Nephron (organoid): ENCODE measurements at regions not wholly inside any gene's neighbourhood (a gene's known extent, or its start where the extent isn't known, plus 50 kb on each side); places are given as distances from the start of the nearest gene placed in this dataset.

Source experiments
- H3K27ac Mint-ChIP-seq, 3 experiments: 2 replicates each; pipeline ENCODE4 v1.8.0; 2020; ENCODE audit warnings: mixed read lengths in 3 of 3, mild to moderate bottlenecking in 2 of 3, moderate library complexity in 1 of 3
- H3K27me3 Mint-ChIP-seq: 2 replicates; pipeline ENCODE4 v1.8.0; 2021; ENCODE audit warnings: low read depth, mild to moderate bottlenecking, moderate library complexity, mixed read lengths
- H3K36me3 Mint-ChIP-seq: 2 replicates; pipeline ENCODE4 v1.8.0; 2020; ENCODE audit warnings: low read depth, mixed read lengths
- H3K4me1 Mint-ChIP-seq: 2 replicates; pipeline ENCODE4 v1.8.0; 2020; ENCODE audit warnings: mixed read lengths
- H3K4me3 Mint-ChIP-seq, 3 experiments: 2 replicates each; pipeline ENCODE4 v1.8.0; 2020; ENCODE audit warnings: mild to moderate bottlenecking in 3 of 3, mixed read lengths in 3 of 3, moderate library complexity in 2 of 3
- H3K9me3 Mint-ChIP-seq: 2 replicates; pipeline ENCODE4 v1.8.0; 2020; ENCODE audit warnings: mixed read lengths
- CTCF ChIP-seq, 3 experiments: fragments of 200-600 bp; sonication (generic); IDR thresholded peaks; one replicate each; pipeline ENCODE4 v1.5.0; 2021; ENCODE audit warnings: antibody characterized with exemption in 3 of 3; ENCODE audit not compliant: unreplicated experiment in 3 of 3

DNA sequence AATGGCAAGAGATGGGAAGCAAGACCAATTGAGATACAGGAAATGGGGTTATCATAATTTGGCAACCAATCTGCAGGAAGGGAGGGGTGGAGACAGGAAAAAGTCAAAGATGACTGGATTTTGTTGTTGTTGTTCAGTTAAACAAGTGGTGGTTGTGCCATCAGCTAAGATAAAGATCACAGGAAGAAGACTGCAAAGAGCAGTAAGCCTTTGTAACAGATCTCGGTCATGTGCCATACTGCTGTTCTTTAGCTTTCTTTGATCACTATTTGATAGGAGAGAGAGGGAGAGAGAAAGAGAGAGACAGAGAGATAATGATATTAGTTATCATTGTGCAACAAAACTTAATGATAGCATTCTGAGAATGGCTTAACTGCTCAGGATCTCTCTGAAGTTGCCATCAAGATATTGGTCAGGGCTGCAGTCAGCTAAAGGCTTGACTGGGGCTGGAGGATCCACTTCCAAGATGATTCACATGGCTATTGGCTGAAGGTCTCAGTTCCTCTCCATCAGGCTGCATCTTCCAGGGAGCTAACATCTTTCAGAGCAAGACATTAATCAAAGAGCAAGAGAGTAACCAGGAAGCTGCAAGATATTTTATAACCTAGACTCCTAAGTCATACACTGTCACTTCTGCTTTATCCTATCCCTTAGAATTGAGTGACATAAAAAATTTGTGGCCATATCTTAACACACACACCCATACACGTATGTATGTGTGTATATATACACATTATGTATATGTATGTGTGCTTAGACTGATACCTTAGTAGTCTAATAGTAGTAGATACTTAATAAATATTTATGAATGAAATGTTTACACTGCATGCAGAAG, 405.0 kb downstream of the SHISA9 start:
- H3K27me3 Mint-ChIP-seq = no peaks in the 10 kb centered on the region
- H3K36me3 Mint-ChIP-seq = no peaks in the 10 kb centered on the region
- no peak for TF ChIP-seq CTCF (IDR thresholded peaks at IDR 0.05; ENCODE audit: unreplicated experiment in 3 of 3)
- H3K9me3 Mint-ChIP-seq = no peaks in the 10 kb centered on the region
- no peak overlapping the region for H3K27ac Mint-ChIP-seq
- no peaks in the 10 kb centered on the region for H3K4me1 Mint-ChIP-seq
- H3K4me3 Mint-ChIP-seq = no peak overlapping the region

GRCh38 chr16:13307255-13307654, 405.9 kb downstream of the SHISA9 start:
- Mint-ChIP-seq H3K9me3 (no peaks in the 10 kb centered on the region), H3K27ac (no peak overlapping the region), H3K4me1 (no peaks in the 10 kb centered on the region), H3K36me3 (no peaks in the 10 kb centered on the region), H3K27me3 (no peaks in the 10 kb centered on the region), H3K4me3 (no peak overlapping the region)
- no peak for TF ChIP-seq CTCF (IDR thresholded peaks at IDR 0.05; ENCODE audit: unreplicated experiment in 3 of 3)

GRCh38 chr16:13307851-13308250, 406.5 kb downstream of the SHISA9 start:
- Mint-ChIP-seq H3K36me3 (no peaks in the 10 kb centered on the region), H3K27me3 (no peaks in the 10 kb centered on the region), H3K9me3 (no peaks in the 10 kb centered on the region), H3K4me1 (no peaks in the 10 kb centered on the region), H3K27ac (no peak overlapping the region), H3K4me3 (no peak overlapping the region)
- TF ChIP-seq CTCF (IDR thresholded peaks at IDR 0.05; ENCODE audit: unreplicated experiment in 3 of 3) = no peak

DNA sequence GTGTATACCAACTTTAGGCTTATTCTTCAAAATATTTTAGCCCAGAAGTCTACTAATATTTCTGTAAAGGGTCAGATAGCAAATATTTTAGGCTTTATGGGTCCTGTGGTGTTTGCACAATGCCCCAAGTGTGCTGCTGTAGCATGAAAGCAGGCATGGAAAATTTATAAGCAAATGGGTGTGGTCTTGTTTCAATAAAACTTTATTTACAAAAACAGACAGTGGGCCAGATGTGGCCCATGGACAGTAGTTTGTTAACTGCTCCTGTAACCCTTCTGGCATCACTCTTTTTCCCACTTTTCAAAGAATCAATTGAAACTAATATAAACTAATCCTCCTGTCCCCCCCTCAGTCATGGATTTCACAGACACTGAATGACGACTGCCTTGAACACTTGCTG, 410.7 kb downstream of the SHISA9 start:
- Mint-ChIP-seq H3K36me3 (no peaks in the 10 kb centered on the region), H3K27me3 (no peaks in the 10 kb centered on the region), H3K27ac (no peak overlapping the region), H3K9me3 (no peaks in the 10 kb centered on the region), H3K4me1 (no peaks in the 10 kb centered on the region), H3K4me3 (no peak overlapping the region)
- TF ChIP-seq CTCF (IDR thresholded peaks at IDR 0.05; ENCODE audit: unreplicated experiment in 3 of 3) = no peak

DNA sequence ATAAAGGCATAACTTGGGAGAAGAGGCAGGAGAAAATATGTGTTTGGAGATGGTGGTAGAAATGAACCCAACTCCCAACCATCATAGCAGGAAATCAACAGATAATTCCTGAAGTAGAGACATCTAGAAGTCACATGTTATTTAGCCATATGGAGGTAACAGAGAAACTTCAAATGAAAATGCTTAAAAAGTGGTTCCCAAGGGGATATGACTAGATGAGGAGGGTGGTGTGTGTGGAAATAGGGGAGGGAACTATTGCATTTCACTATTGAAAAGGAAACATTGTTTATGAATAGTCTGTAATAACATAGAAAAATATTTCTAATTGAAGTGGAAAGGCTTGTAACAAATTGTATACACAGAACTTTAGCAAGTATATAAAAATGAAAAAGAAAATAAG, 412.0 kb downstream of the SHISA9 start:
- Mint-ChIP-seq H3K27ac (no peak overlapping the region), H3K9me3 (no peaks in the 10 kb centered on the region), H3K27me3 (peaks cover 5% of the 10 kb centered on the region), H3K36me3 (no peaks in the 10 kb centered on the region), H3K4me1 (no peaks in the 10 kb centered on the region), H3K4me3 (no peak overlapping the region)
- TF ChIP-seq CTCF (IDR thresholded peaks at IDR 0.05; ENCODE audit: unreplicated experiment in 3 of 3) = no peak

DNA sequence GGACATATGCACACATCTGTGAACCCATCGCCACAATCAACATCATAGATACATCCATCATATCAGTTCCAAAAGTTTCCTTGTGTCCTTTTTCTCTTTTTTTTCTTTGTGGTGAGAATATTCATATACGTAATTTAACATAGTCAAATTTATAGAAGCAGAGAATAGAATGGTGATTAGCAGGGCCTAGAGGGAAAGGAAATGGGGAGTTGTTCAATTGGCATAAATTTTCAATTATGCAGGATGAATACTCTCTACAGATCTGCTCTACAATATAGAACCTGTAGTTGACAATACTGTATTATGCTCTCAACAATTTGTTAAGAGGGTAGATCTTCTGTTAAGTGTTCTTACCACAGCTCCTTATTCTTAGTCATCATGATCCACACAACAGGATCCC, 413.2 kb downstream of the SHISA9 start:
- Mint-ChIP-seq H3K36me3 (no peaks in the 10 kb centered on the region), H3K27ac (no peak overlapping the region), H3K4me1 (no peaks in the 10 kb centered on the region)

More for the DNA sequence above, 413.2 kb downstream of the SHISA9 start:
- no peaks in the 10 kb centered on the region for H3K9me3 Mint-ChIP-seq
- peaks cover 5% of the 10 kb centered on the region for H3K27me3 Mint-ChIP-seq
- no peak overlapping the region for H3K4me3 Mint-ChIP-seq
- no peak for TF ChIP-seq CTCF (IDR thresholded peaks at IDR 0.05; ENCODE audit: unreplicated experiment in 3 of 3)
